GF-D8 (cell line): ENCODE measurements at regions not wholly inside any gene's neighbourhood (a gene's known extent, or its start where the extent isn't known, plus 50 kb on each side); places are given as distances from the start of the nearest gene placed in this dataset.

Experiments used
- DNase-seq: peaks from one replicate; lab custom pipeline; 2025; lab: John Stamatoyannopoulos, UW

DNA sequence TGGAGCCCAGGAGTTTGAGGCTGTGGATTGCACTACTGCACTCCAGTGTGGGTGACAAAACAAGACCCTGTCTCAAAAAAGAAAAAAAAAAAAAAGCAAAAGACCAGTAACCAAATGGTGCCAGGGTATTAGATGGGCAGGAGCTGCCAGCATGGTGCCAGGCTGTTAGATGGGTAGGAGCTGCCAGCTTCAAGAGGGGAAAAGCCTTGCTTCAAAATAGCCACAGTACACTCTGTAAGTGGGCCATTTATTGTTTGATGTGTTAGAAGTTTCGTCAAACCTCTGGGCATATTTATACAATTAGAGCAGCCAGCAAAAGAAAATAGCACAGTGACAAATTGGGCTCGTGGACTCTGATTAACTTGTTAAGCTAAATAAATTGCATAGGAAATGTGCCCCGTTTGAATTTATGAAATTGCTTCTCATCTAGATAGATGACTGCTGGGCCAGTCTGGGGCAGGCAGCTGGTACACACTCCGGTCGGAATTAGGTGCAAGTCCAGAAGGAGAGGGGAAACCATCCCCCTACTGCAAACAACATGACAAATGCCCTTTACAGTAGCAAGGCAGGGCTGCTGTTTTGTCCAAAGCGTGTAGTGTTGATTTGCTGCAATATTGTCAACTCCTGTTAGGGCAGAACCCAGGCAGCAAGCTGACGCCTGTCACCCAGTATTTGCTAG is 126.3 kb upstream of the IRX3 start:
- no peak for DNase-seq

DNA sequence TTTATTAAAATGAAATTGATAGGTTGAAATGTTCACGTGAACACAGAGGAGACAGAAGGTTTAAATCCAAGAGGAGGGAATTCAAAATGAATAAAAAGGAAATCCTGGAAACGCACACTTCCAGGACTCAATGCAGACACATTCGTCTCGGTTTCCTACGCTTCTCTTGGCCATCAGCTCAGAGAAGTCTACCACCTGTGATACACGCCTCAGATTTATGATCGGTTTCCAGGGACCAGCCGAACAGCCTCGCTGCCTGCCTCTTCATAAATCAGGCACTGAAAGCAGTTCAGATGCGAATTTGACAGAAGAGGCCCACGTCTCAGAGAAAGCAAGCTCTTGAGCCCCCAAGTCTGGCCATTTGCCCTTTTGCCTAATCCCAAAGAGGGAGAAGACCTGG is 125.5 kb upstream of the IRX3 start:
- DNase-seq, result no peak

DNA sequence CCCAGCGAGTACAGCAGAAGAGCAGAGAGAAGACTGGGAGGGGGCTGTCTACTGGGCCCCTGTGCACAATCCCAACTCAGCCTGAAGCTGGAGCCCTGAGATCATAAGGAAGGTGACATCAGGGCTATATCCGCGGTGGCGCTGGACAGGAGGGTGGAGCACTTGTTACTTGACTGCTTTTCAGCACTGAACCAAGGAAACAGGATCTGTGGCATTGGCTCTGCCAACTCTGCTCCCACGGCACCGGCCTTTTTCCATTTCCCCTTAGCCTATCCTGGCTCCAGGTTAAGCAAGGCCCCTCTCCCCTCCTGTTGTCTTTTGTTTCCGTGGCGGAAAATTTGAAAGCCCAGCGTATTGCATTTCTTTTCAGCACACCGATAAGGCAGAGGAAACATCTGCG is 125.0 kb upstream of the IRX3 start:
- DNase-seq, result no peak

DNA sequence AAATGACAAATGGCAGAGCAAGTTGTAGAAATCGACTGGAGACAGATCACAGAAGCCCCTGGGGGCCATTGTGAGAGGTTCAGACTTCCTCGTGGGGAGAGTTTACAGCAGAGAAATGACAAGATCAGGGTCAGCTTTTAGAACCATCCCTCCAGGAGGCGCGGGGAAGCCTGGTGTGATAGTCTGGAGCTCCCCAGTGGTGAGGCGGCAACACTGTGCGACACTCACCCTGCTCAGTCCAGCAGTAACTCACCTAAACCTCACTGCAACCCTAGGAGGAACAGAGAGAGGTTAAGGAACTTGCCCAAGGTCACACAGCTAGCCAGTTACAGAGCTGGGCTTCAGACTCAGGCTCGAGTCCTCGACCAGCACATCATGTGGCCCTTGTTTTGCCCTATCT is 123.4 kb upstream of the IRX3 start:
- no peak for DNase-seq

GRCh38 chr16:54407596-54407995 is 121.0 kb upstream of the IRX3 start:
- no peak for DNase-seq

DNA sequence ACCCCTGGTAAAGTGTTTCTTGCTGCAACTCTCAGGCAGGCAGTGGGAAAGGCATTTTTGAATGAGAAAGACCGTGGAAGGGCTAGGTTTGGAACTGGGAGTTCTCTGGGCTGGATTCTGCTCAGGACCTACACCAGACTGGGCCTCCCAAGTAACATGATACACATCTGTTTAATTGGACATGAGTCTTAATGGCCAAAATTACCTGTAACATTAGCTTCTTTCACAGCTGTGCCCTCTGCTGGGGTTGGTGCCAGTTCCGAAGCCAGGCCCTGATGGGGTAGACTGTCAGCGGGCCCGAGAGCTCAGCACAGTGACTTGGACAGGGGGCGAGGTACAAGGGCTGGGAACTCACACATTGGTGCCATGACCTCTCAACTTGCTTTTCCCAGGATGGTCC is 118.9 kb upstream of the IRX3 start:
- DNase-seq, result no peak

DNA sequence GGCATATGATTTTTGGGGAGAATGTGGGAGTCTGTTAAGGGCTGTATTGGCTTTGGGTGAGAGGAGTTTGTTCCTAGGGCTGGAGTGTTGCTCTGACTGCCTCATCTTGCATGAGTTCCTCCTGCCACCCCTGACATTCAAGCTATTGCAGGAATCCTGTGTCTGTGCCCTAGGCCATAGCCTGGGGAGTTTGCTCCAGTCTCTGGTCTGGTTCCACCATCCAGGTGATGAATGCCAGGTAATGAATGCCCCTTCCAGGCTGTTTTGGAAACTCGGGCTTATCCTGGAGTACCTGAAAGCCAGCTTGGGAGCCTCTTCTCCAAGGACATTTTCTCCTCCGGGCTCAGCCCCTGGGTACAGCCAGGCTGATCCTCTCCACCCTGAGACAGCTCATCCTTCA is 117.0 kb upstream of the IRX3 start:
- DNase-seq, result no peak

- no peak for DNase-seq
These were observed 116.3 kb upstream of the IRX3 start for GRCh38 chr16:54402873-54403272.

DNA sequence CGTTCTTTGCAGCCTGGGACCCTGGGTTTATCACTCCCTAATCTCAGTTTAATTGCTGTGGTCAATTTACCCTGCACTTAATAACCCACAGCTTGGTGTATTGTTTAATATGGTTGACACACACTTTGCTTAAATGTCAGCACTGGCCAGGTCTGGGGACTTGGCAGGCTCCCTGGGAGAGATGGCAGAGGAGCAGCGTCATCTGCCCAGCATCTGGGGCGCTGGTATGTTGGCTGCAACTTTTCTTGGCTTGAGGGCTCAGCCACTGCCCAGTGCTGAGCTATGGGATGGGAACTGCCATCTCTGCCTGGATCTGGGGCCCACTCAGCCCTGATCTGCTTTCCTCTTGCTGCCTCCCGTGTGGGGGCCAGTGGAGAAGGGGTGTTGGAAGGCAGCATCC is 115.7 kb upstream of the IRX3 start:
- no peak for DNase-seq

GRCh38 chr16:54400261-54400660 is 113.7 kb upstream of the IRX3 start:
- no peak for DNase-seq

DNA sequence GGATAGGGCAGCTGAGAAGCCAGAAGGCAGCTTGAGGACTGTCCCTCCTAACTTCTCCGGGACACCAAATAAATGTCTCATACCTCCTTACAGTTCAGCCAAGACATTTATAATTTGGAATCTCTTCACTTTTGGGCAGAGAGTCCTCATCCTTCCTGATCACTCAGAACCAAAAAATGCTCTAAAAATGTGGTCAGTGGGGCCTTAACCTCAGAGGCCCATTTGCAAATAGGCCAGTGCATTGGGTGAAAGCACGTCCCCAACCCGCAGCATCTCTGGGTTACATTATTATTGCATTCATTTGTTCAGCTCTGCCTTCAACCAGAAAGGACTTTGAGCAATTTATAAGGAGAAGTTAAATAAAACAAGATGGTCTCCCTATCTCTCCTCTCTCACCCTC is 112.4 kb upstream of the IRX3 start:
- no peak for DNase-seq

GRCh38 chr16:54397838-54398237 is 111.3 kb upstream of the IRX3 start:
- DNase-seq, result no peak

GRCh38 chr16:54397190-54397835 is 110.7 kb upstream of the IRX3 start:
- DNase-seq, result no peak

- no peak for DNase-seq
These were observed 103.4 kb upstream of the IRX3 start for GRCh38 chr16:54389836-54390494.

DNA sequence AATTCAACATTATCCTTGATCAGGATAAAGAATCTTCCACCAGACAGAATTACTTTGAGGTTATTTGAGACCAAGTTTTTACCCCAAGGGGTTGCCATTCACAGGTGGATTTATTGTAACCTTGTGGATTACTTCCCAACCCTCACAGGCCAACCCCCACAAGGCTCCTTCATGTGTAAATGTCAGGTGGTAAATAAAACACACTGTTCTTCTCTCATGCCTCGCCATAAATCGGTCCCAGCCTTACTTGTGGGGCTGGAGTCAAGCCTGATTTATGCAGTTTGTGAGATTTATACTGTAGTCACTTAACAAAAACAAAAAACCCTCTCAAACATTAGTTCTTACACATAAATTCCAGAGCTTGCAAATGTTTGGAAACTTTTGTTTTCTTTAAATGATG is 98.6 kb upstream of the IRX3 start:
- no peak for DNase-seq

- no peak for DNase-seq
These were observed 95.2 kb upstream of the IRX3 start for GRCh38 chr16:54381601-54382313.

DNA sequence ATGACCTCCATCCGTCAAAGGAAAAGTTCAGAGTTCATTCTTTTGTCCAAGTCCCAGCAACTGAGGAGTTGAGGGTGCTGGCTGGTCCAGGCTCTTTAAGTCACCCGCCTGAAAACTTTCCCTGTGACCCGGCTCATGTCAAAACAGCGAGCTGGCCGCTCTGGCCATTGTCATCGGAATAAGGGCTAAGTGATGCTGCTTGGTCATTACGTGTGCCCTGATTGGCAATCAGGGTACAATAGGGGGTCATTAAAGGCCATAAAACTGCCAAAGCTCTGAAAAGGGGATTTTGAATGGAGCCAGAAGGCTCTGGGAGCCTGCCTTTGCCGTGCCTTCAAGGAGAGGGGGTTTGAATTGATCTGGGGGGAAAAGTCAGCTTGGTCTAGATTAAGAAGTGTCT is 88.5 kb upstream of the IRX3 start:
- DNase-seq, result no peak

DNA sequence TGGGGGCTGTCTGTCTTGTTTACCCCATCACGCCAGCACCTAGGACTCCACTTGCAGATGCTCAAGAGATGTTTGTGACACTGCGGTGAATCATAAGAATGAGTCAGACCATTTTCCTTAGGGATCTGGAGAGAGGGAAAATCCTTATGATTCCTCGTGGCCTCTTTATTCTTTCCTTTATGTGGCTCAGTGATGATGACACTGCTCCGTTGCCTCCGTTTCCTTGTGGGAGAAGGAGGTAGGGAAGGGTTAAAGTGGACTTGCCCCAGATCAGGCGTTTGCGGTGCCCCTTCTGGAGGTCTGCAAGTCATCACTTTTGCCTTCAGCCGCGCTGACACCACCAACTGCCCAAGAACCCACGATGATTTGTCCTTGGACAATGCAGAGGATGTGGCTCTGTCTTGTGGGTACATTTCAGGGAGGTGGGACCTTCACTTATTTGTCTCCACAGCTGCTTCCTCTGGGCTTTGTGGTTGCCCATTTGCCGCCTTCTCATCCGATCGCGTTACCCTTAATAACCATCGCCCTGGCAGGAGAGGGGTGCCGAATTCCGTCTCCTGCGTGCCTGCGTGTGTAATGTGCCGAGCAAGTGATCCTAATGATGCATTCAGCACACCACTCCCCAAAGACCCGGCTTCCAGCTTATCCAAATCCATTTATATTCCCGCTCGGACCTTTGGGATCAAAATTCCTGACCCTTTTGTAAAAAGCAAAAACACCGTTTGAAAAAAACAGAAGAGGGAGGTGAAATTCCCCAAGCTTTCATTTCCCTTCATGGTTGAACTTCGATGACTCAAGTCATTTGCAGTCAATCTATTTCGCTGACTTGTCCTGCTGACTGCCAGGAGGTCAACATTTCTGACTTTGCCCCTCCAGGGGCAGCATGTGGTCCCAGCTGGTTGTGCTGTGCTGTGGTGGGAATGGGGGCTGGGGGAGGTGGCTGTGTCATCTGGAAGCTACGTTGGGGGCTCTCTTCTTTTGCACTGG is 87.2 kb upstream of the IRX3 start:
- peak; percentile 18 for DNase-seq

- DNase-seq, result no peak
These were observed 83.9 kb upstream of the IRX3 start for GRCh38 chr16:54370278-54371040.

- DNase-seq, result no peak
These were observed 83.3 kb upstream of the IRX3 start for GRCh38 chr16:54369861-54370260.

GRCh38 chr16:54366943-54367342 is 80.4 kb upstream of the IRX3 start:
- DNase-seq, result no peak
